ENCODE measurements at regions not wholly inside any gene's neighbourhood (a gene's known extent, or its start where the extent isn't known, plus 50 kb on each side); places are given as distances from the start of the nearest gene placed in this dataset.
"Not testable (repeated sequence)": the region's sequence is repeated elsewhere in the genome, so short reads cannot be mapped to it uniquely, and the experiment has no call there.

DNA sequence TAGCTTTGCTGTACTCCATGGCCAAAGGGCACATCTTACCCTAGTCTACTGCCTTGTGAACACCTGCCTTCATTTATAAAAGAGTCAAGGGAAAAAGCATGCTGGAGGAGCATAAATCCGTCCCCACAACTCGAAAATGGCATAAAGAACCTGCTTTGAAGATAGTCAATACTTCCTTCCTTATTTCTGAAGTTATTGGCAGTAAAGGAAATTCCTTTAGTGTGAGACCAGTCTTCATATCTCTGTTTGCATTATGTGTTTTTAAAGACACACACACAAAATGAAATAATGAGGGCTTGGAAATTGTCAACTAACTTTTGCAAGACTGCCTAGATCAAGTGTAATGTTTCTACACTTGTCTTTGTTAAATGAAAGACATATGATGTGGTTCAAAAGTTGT lies 408.4 kb downstream of the SPRY2 start:
- intact Hi-C loops (cut with DNase I; ENCODE audit: low total_unique reads), result no loop called here
- H3K27ac ChIP-seq, result no peak overlapping the region

DNA sequence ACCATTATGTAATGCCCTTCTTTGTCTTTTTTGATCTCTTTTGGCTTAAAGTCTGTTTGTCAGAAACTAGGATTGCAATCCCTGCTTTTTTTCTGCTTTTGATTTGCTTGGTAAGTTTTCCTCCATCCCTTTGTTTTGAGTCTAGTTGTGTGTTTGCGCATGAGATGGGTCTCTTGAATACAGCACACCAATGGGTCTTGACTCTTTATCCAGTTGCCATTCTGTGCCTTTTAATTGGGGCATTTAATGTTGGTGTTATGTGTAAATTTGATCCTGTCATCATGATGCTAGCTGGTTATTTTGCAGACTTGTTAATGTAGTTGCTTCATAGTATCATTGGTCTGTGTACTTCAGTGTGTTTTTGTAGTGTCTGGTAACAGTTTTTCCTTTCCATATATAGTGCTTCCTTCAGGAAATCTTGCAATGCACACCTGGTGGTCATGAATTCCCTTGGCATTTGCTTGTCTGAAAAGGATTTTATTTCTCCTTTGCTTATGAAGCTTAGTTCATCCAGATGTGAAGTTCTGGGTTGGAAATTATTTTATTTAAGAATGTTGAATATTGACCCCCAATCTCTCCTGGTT lies 416.9 kb downstream of the SPRY2 start:
- in situ Hi-C loops (cut with MboI; ENCODE audit: low pct_ligation_motif_present in 1 of 4, low pct_unique_long_range_greater_than_20kb in 1 of 4, low sequenced_read_pairs in 3 of 4); H3K36me3 ChIP-seq; intact Hi-C loops (cut with DNase I; ENCODE audit: low total_unique reads); H3K27me3 ChIP-seq; DNase-seq; H3K9me3 ChIP-seq; H3K4me3 ChIP-seq; H3K27ac ChIP-seq; H3K4me1 ChIP-seq: not testable (repeated sequence)
- 100% methylated on average over 1 of the region's 1 CpG for WGBS, 2 donors (ENCODE audit: low coverage in 1 of 2)

More for the DNA sequence above, 408.4 kb downstream of the SPRY2 start:
- Histone ChIP-seq H3K27me3 (no peaks in the 10 kb centered on the region), H3K36me3 (no peaks in the 10 kb centered on the region), H3K4me1 (no peaks in the 10 kb centered on the region), H3K9me3 (no peaks in the 10 kb centered on the region), H3K4me3 (no peak overlapping the region)
- in situ Hi-C loops (cut with MboI; ENCODE audit: low pct_ligation_motif_present in 1 of 4, low pct_unique_long_range_greater_than_20kb in 1 of 4, low sequenced_read_pairs in 3 of 4), result no loop called here
- DNase-seq, result no peak
- 33 to 37% methylated on average over 2 of the region's 2 CpGs for WGBS, 2 donors (ENCODE audit: low coverage in 1 of 2)
- no peak for TF ChIP-seq POLR2AphosphoS5 (IDR thresholded peaks at IDR 0.05)
- TF ChIP-seq, protein P1, sequence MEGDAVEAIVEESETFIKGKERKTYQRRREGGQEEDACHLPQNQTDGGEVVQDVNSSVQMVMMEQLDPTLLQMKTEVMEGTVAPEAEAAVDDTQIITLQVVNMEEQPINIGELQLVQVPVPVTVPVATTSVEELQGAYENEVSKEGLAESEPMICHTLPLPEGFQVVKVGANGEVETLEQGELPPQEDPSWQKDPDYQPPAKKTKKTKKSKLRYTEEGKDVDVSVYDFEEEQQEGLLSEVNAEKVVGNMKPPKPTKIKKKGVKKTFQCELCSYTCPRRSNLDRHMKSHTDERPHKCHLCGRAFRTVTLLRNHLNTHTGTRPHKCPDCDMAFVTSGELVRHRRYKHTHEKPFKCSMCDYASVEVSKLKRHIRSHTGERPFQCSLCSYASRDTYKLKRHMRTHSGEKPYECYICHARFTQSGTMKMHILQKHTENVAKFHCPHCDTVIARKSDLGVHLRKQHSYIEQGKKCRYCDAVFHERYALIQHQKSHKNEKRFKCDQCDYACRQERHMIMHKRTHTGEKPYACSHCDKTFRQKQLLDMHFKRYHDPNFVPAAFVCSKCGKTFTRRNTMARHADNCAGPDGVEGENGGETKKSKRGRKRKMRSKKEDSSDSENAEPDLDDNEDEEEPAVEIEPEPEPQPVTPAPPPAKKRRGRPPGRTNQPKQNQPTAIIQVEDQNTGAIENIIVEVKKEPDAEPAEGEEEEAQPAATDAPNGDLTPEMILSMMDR (IDR thresholded peaks at IDR 0.05), result no peak
- no peak for TF ChIP-seq POLR2A (IDR thresholded peaks at IDR 0.05)
- no peak for TF ChIP-seq EP300 (IDR thresholded peaks at IDR 0.05; ENCODE audit: low read depth)

DNA sequence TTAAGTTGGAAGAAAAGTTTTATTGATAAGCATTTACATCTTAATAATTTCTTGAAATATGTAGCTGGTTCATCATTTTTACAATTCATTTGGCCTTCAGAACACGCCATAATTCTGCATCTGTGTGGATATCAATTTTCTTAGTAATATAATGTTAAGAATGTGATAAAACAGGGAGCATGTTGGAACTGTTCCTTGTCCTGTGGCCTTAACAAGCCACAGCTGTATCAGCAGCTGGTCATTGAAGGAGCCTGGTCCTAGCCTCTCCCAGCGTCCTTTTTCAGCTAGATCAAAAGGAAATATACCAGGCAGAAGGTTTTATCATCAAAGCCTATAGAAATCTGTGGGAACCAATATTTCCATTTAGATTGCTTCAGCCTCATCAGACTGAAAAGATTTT lies 421.8 kb downstream of the SPRY2 start:
- DNase-seq, result no peak
- Histone ChIP-seq H3K9me3 (peaks cover 0 to 3% of the 10 kb centered on the region in 2 donors), H3K27ac (no peak overlapping the region), H3K4me1 (no peaks in the 10 kb centered on the region), H3K36me3 (no peaks in the 10 kb centered on the region), H3K27me3 (no peaks in the 10 kb centered on the region), H3K4me3 (no peak overlapping the region)
- 54 to 66% methylated on average over 2 of the region's 2 CpGs for WGBS, 2 donors (ENCODE audit: low coverage in 1 of 2)
- intact Hi-C loops (cut with DNase I; ENCODE audit: low total_unique reads) (no loop called here), in situ Hi-C loops (cut with MboI; ENCODE audit: low pct_ligation_motif_present in 1 of 4, low pct_unique_long_range_greater_than_20kb in 1 of 4, low sequenced_read_pairs in 3 of 4) (no loop called here)
- TF ChIP-seq POLR2AphosphoS5 (IDR thresholded peaks at IDR 0.05) (no peak), EP300 (IDR thresholded peaks at IDR 0.05; ENCODE audit: low read depth) (no peak), POLR2A (IDR thresholded peaks at IDR 0.05) (no peak)
- TF ChIP-seq, protein P1 (IDR thresholded peaks at IDR 0.05), result no peak

DNA sequence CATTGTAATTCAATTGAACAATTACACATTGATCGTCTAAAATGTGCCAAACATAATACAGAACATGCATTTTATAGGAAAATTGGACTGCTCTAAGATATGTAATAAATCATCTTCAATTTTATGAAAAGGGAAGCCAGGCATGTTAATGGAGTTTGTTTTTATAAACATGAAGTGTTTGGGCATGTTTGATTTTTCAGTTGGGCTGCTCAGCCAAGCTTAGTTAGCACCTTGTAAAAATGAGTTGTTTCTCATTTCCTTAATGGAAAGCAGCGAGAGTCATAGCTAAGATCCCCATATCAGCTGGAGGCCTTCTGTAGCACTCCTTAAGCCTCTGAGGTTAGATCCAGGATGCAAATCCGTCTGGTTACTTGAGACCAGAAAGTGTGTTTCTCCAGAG lies 422.3 kb downstream of the SPRY2 start:
- Histone ChIP-seq H3K9me3 (no peaks in the 10 kb centered on the region), H3K4me1 (no peaks in the 10 kb centered on the region), H3K27me3 (no peaks in the 10 kb centered on the region), H3K27ac (no peak overlapping the region), H3K4me3 (no peak overlapping the region), H3K36me3 (no peaks in the 10 kb centered on the region)
- WGBS, 2 donors (ENCODE audit: low coverage in 1 of 2), result 59 to 69% methylated on average over 3 of the region's 3 CpGs
- DNase-seq, result no peak
- intact Hi-C loops (cut with DNase I; ENCODE audit: low total_unique reads) (no loop called here), in situ Hi-C loops (cut with MboI; ENCODE audit: low pct_ligation_motif_present in 1 of 4, low pct_unique_long_range_greater_than_20kb in 1 of 4, low sequenced_read_pairs in 3 of 4) (no loop called here)
- TF ChIP-seq, protein P1 (IDR thresholded peaks at IDR 0.05), result no peak
- TF ChIP-seq EP300 (IDR thresholded peaks at IDR 0.05; ENCODE audit: low read depth) (no peak), POLR2AphosphoS5 (IDR thresholded peaks at IDR 0.05) (no peak), POLR2A (IDR thresholded peaks at IDR 0.05) (no peak)

DNA sequence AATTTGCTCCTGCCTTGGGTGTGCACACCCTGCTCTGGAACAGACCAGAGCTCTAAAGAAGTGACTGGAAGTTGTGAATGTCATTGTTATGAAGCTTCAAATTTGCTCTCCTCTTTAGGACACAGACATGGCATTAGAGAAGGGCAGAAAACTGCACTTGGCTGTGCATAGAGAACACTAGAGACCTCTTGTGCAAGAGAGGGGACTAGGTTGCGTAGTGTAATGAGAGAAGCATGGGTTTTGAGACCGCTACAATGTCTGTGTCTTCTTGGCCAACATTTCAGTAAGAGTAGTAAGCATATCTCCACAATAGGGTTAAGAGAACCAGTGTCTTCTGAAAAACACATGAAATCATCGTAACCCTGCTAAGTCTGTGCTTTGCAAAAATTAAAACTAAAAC lies 423.3 kb downstream of the SPRY2 start:
- in situ Hi-C loops (cut with MboI; ENCODE audit: low pct_ligation_motif_present in 1 of 4, low pct_unique_long_range_greater_than_20kb in 1 of 4, low sequenced_read_pairs in 3 of 4), result no loop called here
- no peaks in the 10 kb centered on the region for H3K27me3 ChIP-seq
- DNase-seq, result no peak
- H3K27ac ChIP-seq, result no peak overlapping the region
- no peaks in the 10 kb centered on the region for H3K4me1 ChIP-seq
- no peak for TF ChIP-seq POLR2AphosphoS5 (IDR thresholded peaks at IDR 0.05)
- no peak for TF ChIP-seq EP300 (IDR thresholded peaks at IDR 0.05; ENCODE audit: low read depth)
- no peak for TF ChIP-seq POLR2A (IDR thresholded peaks at IDR 0.05)
- TF ChIP-seq, protein P1 (IDR thresholded peaks at IDR 0.05), result no peak
- H3K36me3 ChIP-seq, result no peaks in the 10 kb centered on the region
- intact Hi-C loops (cut with DNase I; ENCODE audit: low total_unique reads), result no loop called here
- H3K4me3 ChIP-seq, result no peak overlapping the region
- H3K9me3 ChIP-seq, result no peaks in the 10 kb centered on the region
- 89 to 100% methylated on average over 3 of the region's 3 CpGs for WGBS, 2 donors (ENCODE audit: low coverage in 1 of 2)

Measured in transverse colon (tissue), 4 donors.